Endodermal cell (in vitro differentiated cells): ENCODE measurements at regions not wholly inside any gene's neighbourhood (a gene's known extent, or its start where the extent isn't known, plus 50 kb on each side); places are given as distances from the start of the nearest gene placed in this dataset.

ENCODE experiments used
- DNase-seq: peaks from one replicate; pipeline ENCODE4 v3.0.0-alpha.2; 2017
- H3K27ac ChIP-seq: 2 replicates; pipeline ENCODE4 v1.5.1; 2013; ENCODE audit warnings: mild to moderate bottlenecking, low read depth, low read length, moderate library complexity
- H3K27me3 ChIP-seq: 2 replicates; pipeline ENCODE4 v1.6.1; 2013; ENCODE audit warnings: mild to moderate bottlenecking, low read length, moderate library complexity; ENCODE audit not compliant: insufficient read depth, control insufficient read depth, poor library complexity, severe bottlenecking
- H3K36me3 ChIP-seq: 2 replicates; pipeline ENCODE4 v1.7.0; 2013; ENCODE audit warnings: mild to moderate bottlenecking, low read length, moderate library complexity; ENCODE audit not compliant: control insufficient read depth, insufficient read depth
- H3K4me1 ChIP-seq: one replicate; pipeline ENCODE4 v1.7.0; 2013; ENCODE audit warnings: low read length; ENCODE audit not compliant: control insufficient read depth, insufficient read depth
- H3K4me3 ChIP-seq: 2 replicates; pipeline ENCODE4 v1.5.1; 2013; ENCODE audit warnings: mild to moderate bottlenecking, low read length, moderate library complexity
- H3K9ac ChIP-seq: 2 replicates; pipeline ENCODE4 v1.6.1; 2013; ENCODE audit warnings: mild to moderate bottlenecking, low read length, moderate library complexity; ENCODE audit not compliant: poor library complexity, severe bottlenecking; ENCODE audit errors: extremely low read depth
- H3K9me3 ChIP-seq: 2 replicates; pipeline ENCODE4 v1.6.1; 2013; ENCODE audit warnings: mild to moderate bottlenecking, low read length, moderate library complexity; ENCODE audit not compliant: control insufficient read depth
- H3K27ac Mint-ChIP-seq: 2 replicates; pipeline ENCODE4 v1.8.0; 2020; ENCODE audit warnings: mixed read lengths
- H3K27me3 Mint-ChIP-seq: 2 replicates; pipeline ENCODE4 v1.8.0; 2021; ENCODE audit warnings: mild to moderate bottlenecking, mixed read lengths; ENCODE audit not compliant: insufficient read depth
- H3K36me3 Mint-ChIP-seq: 2 replicates; pipeline ENCODE4 v1.8.0; 2020; ENCODE audit warnings: low read depth, mixed read lengths
- H3K4me1 Mint-ChIP-seq: 2 replicates; pipeline ENCODE4 v1.8.0; 2020; ENCODE audit warnings: mixed read lengths
- H3K4me3 Mint-ChIP-seq: 2 replicates; pipeline ENCODE4 v1.8.0; 2020; ENCODE audit warnings: mild to moderate bottlenecking, moderate library complexity, mixed read lengths
- H3K9me3 Mint-ChIP-seq: 2 replicates; pipeline ENCODE4 v1.8.0; 2020; ENCODE audit warnings: mild to moderate bottlenecking, mixed read lengths
- CTCF ChIP-seq: fragments of 200-600 bp; sonication (generic); conservative IDR thresholded peaks from 2 replicates; pipeline ENCODE4 v1.5.0; 2021; ENCODE audit warnings: antibody characterized with exemption, mild to moderate bottlenecking
- WGBS, 2 experiments: methylation state at CpG; one replicate each; pipeline versions ENCODE4 v1.1.5 to v1.1.7; 2013; ENCODE audit warnings: missing lambda C conversion rate in 2 of 2, mixed read lengths in 1 of 2; ENCODE audit not compliant: insufficient coverage in 1 of 2, insufficient read length in 1 of 2; 5-methylcytosine and 5-hydroxymethylcytosine counted together

DNA sequence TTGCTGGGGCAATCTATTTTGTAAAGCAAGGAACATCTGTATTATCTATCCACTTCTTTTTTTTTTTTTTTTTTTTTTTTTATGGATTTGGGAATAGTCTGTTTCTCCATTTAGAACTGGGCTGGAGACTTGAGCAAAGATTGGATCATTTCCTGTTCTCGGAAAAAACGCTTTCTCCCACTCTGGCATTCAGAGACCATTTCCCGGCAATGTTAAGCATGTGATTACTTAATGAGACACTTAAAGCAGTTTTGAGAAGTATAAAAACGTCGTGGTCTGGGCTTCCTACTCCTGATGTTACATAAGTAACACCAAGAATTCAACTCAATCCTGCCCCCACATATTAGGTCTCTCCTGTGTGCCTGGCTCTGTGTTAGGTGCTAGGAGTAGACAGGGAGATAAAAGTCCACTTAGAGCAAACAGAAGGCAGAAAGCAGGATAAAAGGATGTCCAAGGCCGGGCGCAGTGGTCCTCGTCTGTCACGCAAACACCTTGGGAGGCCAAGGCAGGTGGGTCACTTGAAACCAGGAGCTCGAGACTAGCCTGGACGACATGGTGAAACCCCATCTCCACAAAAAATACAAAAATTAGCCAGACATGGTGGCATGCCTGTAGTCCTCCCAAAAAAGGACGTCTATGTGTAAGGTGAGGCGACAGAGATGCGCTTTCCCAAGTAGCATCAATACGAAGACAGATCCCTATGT, 152.1 kb upstream of the GSC start:
- Mint-ChIP-seq H3K36me3 (no peaks in the 10 kb centered on the region), H3K27me3 (peaks cover 6% of the 10 kb centered on the region), H3K4me1 (peaks cover 9% of the 10 kb centered on the region), H3K27ac (no peak overlapping the region), H3K9me3 (peaks cover 6% of the 10 kb centered on the region), H3K4me3 (no peak overlapping the region)
- no peak overlapping the region for H3K9ac ChIP-seq
- H3K9me3 ChIP-seq, result peaks cover 6% of the 10 kb centered on the region
- H3K27ac ChIP-seq, result no peak overlapping the region
- 92 to 98% methylated on average over 9 to 15 of the region's 15 CpGs for WGBS, 2 experiments
- no peak for TF ChIP-seq CTCF
- no peaks in the 10 kb centered on the region for H3K36me3 ChIP-seq
- DNase-seq, result no peak
- no peaks in the 10 kb centered on the region for H3K4me1 ChIP-seq
- H3K4me3 ChIP-seq, result no peak overlapping the region
- no peaks in the 10 kb centered on the region for H3K27me3 ChIP-seq

DNA sequence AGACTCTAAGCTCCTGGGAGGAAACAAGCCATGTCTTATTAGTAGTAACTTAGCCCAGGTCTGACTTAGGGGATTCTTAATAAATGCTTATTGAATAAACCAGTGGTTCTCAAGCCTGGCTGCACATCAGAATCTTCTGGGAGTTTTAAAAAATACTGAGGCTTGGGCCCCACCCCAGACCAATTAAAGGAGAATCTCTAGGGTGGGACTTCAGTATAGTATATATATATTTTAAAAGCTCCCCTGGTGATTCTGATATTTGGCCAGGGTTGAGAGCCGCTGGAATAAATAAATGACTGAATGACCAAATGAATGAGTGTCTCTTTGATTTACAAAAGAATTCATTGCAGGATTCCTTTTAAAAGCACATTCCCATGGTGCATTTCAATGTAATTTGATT, 151.5 kb upstream of the GSC start:
- no peaks in the 10 kb centered on the region for H3K36me3 Mint-ChIP-seq
- Histone ChIP-seq H3K4me3 (no peak overlapping the region), H3K27ac (no peak overlapping the region), H3K4me1 (no peaks in the 10 kb centered on the region), H3K9me3 (peaks cover 6% of the 10 kb centered on the region), H3K27me3 (peaks cover 3% of the 10 kb centered on the region), H3K9ac (no peak overlapping the region), H3K36me3 (no peaks in the 10 kb centered on the region)
- no peak overlapping the region for H3K27ac Mint-ChIP-seq
- TF ChIP-seq CTCF, result no peak
- 100% methylated on average over 1 of the region's 1 CpG; no CpG with 5 or more reads in 1 of the 2 experiments for WGBS, 2 experiments
- peaks cover 9% of the 10 kb centered on the region for H3K4me1 Mint-ChIP-seq
- no peak overlapping the region for H3K4me3 Mint-ChIP-seq
- H3K27me3 Mint-ChIP-seq, result peaks cover 11% of the 10 kb centered on the region
- H3K9me3 Mint-ChIP-seq, result peaks cover 6% of the 10 kb centered on the region
- DNase-seq, result no peak

DNA sequence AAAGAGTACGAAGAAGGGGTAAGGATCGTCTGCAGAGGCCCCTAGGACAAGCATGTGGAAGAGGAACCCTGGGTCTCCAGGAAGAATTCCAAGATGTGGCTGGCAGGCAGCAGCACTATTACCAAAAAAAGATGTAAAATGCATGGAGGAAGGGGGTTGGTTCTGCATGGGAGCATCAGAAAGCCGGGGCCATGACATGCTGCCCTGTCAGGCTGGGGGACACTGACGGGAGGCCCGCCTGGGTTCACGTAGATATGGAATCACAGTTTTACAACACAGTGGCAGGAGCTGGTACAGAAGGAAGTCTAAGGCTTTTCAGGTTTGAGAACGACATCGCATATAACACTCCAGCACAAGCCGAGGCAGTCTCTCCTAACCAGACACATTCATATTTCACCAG, 150.0 kb upstream of the GSC start:
- peaks cover 8% of the 10 kb centered on the region for H3K27me3 ChIP-seq
- Mint-ChIP-seq H3K27me3 (peaks cover 17% of the 10 kb centered on the region), H3K27ac (no peak overlapping the region), H3K4me3 (no peak overlapping the region), H3K4me1 (peaks cover 9% of the 10 kb centered on the region), H3K36me3 (no peaks in the 10 kb centered on the region), H3K9me3 (peaks cover 6% of the 10 kb centered on the region)
- H3K36me3 ChIP-seq, result no peaks in the 10 kb centered on the region
- no peak overlapping the region for H3K4me3 ChIP-seq
- no peaks in the 10 kb centered on the region for H3K4me1 ChIP-seq
- no peak overlapping the region for H3K27ac ChIP-seq
- no peak for TF ChIP-seq CTCF
- H3K9ac ChIP-seq, result no peak overlapping the region
- DNase-seq, result no peak
- 90 to 91% methylated on average over 5 to 9 of the region's 9 CpGs for WGBS, 2 experiments
- peaks cover 6% of the 10 kb centered on the region for H3K9me3 ChIP-seq
